K562 (cell line): ENCODE measurements at regions not wholly inside any gene's neighbourhood (a gene's known extent, or its start where the extent isn't known, plus 50 kb on each side); places are given as distances from the start of the nearest gene placed in this dataset.

ENCODE experiments used
- ATAC-seq: fragments of 200-7000 bp; cut with Tn5 transposase; 3 replicates; pipeline ENCODE4 v1.9.1; 2020; ENCODE audit warnings: moderate library complexity
- BruUV-seq: library from RNA; stranded (reverse); fragments of 400-500 nt; replicated peaks from 2 replicates; lab custom pipeline; 2021; lab: Mats Ljungman, UMichigan
- CTCF ChIA-PET: fragments of 300-600 bp; formaldehyde crosslinking; extraction: SDS; loops from one replicate; lab custom pipeline; 2021; ENCODE audit warnings: low intra/inter-chr PET ratio; lab: Yijun Ruan, JAX
- POLR2A ChIA-PET: fragments of 300-600, 350-650 bp; sonication (Branson Sonifier 250); formaldehyde crosslinking; extraction: SDS; loops from one replicate; lab custom pipeline; 2021; ENCODE audit warnings: antibody characterized with exemption, inconsistent platforms; lab: Yijun Ruan, JAX
- DNase-seq, 4 experiments: peaks; one replicate each; pipeline versions ENCODE4 v3.0.0 to v3.0.0-alpha.2; 2011 to 2018; ENCODE audit warnings: low spot score in 3 of 4, mixed read lengths in 3 of 4; ENCODE audit errors: extremely low read depth in 1 of 4
- FAIRE-seq: peaks from 2 replicates; lab custom pipeline; 2011; peaks lifted over from hg19 to GRCh38; lab: Jason Lieb, UNC
- H2AFZ ChIP-seq: 2 replicates; pipeline ENCODE4 v1.6.0; 2011; ENCODE audit warnings: low read depth, low read length, control low read depth, inconsistent platforms
- H3K27ac ChIP-seq: fragments of 200-600 bp; 3 replicates; pipeline ENCODE4 v1.8.0; 2011; ENCODE audit warnings: low read depth, mild to moderate bottlenecking, control low read depth, inconsistent platforms, low read length, moderate library complexity, mixed read lengths; ENCODE audit errors: extremely low read depth
- H3K27me3 ChIP-seq, 2 experiments: fragments of 300-600 bp in 1 of 2; 2 replicates in 1 of 2; 3 replicates in 1 of 2; pipeline versions ENCODE4 v1.6.0 to v1.8.0; 2011; ENCODE audit warnings: inconsistent platforms in 2 of 2, low read length in 2 of 2, mild to moderate bottlenecking in 1 of 2, mixed read lengths in 1 of 2, moderate library complexity in 1 of 2; ENCODE audit not compliant: control insufficient read depth in 2 of 2, insufficient read depth in 2 of 2
- H3K36me3 ChIP-seq: fragments of 300-600 bp; 3 replicates; pipeline ENCODE4 v1.8.0; 2011; ENCODE audit warnings: mild to moderate bottlenecking, low read length, inconsistent platforms; ENCODE audit not compliant: control insufficient read depth, insufficient read depth
- H3K4me1 ChIP-seq, 2 experiments: fragments of 200-600 bp in 1 of 2; replicated peaks in 1 of 2; 2 replicates in 1 of 2; 3 replicates in 1 of 2; pipeline versions ENCODE4 v1.5.1 to v1.8.0; 2011; ENCODE audit warnings: inconsistent platforms in 2 of 2, low read length in 2 of 2, mild to moderate bottlenecking in 1 of 2, mixed read lengths in 1 of 2, moderate library complexity in 1 of 2; ENCODE audit not compliant: control insufficient read depth in 2 of 2, insufficient read depth in 2 of 2
- H3K4me2 ChIP-seq: 2 replicates; pipeline ENCODE4 v1.6.1; 2011; ENCODE audit warnings: low read length, control low read depth, inconsistent platforms, mixed read lengths; ENCODE audit not compliant: insufficient read depth
- H3K4me3 ChIP-seq: fragments of 200-600 bp; sonication (generic), shearing (Covaris generic); 2 replicates; pipeline ENCODE4 v1.5.1; 2016; ENCODE audit warnings: control low read depth, inconsistent platforms
- H3K79me2 ChIP-seq: fragments of 200-600 bp; 3 replicates; pipeline ENCODE4 v1.8.0; 2011; ENCODE audit warnings: low read length, inconsistent platforms; ENCODE audit not compliant: control insufficient read depth, insufficient read depth
- H3K9ac ChIP-seq, 2 experiments: 2 replicates each; pipeline versions ENCODE4 v1.6.0 to v1.6.1; 2011; ENCODE audit warnings: low read depth in 2 of 2, low read length in 2 of 2, control low read depth in 1 of 2, inconsistent platforms in 1 of 2, mild to moderate bottlenecking in 1 of 2, mixed read lengths in 1 of 2; ENCODE audit not compliant: insufficient read depth in 1 of 2
- H3K9me1 ChIP-seq: one replicate; pipeline ENCODE4 v1.6.0; 2011; ENCODE audit warnings: inconsistent platforms, mild to moderate bottlenecking, low read length, moderate library complexity; ENCODE audit not compliant: control insufficient read depth, insufficient read depth
- H3K9me3 ChIP-seq: replicated peaks from 2 replicates; pipeline ENCODE4 v1.5.1; 2011; ENCODE audit warnings: low read depth, low read length, inconsistent platforms; ENCODE audit not compliant: control insufficient read depth, insufficient read depth
- H4K20me1 ChIP-seq: replicated peaks from 2 replicates; pipeline ENCODE4 v1.6.1; 2011; ENCODE audit warnings: low read length, inconsistent platforms, mixed read lengths; ENCODE audit not compliant: control insufficient read depth, insufficient read depth
- ELF2 ChIP-seq: fragments of 250-450 bp; sonication (Bioruptor Pico); IDR thresholded peaks from 2 replicates; pipeline ENCODE4 v1.5.0; 2021; ENCODE audit warnings: mild to moderate bottlenecking
- FIP1L1 ChIP-seq: fragments of 200-400 bp; formaldehyde crosslinking; IDR thresholded peaks from 2 replicates; pipeline ENCODE4 v1.6.1; 2018; ENCODE audit warnings: mild to moderate bottlenecking, low read depth, low read length; ENCODE audit not compliant: poor library complexity, severe bottlenecking
- MYBL2 ChIP-seq, 2 experiments: fragments of 450-650 bp in 1 of 2; sonication (generic) in 1 of 2; formaldehyde crosslinking in 1 of 2; IDR thresholded peaks; 2 replicates each; pipeline versions ENCODE4 v1.6.1 to v1.8.1; 2017 to 2022; ENCODE audit warnings: borderline replicate concordance in 1 of 2, inconsistent platforms in 1 of 2, low read depth in 1 of 2, mild to moderate bottlenecking in 1 of 2, missing genetic modification reagents in 1 of 2, moderate library complexity in 1 of 2
- NFE2 ChIP-seq: IDR thresholded peaks from 2 replicates; pipeline ENCODE4 v1.6.1; 2014; ENCODE audit warnings: antibody characterized with exemption, low read depth
- POU5F1 ChIP-seq: fragments of 150-350 bp; IDR thresholded peaks from 2 replicates; pipeline ENCODE4 v1.6.1; 2014; ENCODE audit warnings: borderline replicate concordance, low read length, low read depth, mild to moderate bottlenecking; ENCODE audit not compliant: partially characterized antibody
- RAD51 ChIP-seq: fragments of 450-650 bp; IDR thresholded peaks from 2 replicates; pipeline ENCODE4 v1.7.1; 2016; ENCODE audit warnings: low read depth, mild to moderate bottlenecking, borderline replicate concordance
- SPI1 ChIP-seq: IDR thresholded peaks from 2 replicates; pipeline ENCODE4 v1.6.1; 2011; ENCODE audit warnings: low read depth, low read length, control low read depth, borderline replicate concordance
- SREBF1 ChIP-seq: fragments of 150-350 bp; IDR thresholded peaks from 2 replicates; pipeline ENCODE4 v1.6.1; 2014; ENCODE audit warnings: antibody characterized with exemption, low read depth, low read length, borderline replicate concordance
- ZNF197 ChIP-seq: fragments of 200-800 bp; sonication (Bioruptor generic); IDR thresholded peaks from 2 replicates; pipeline ENCODE4 v1.6.1; 2016; ENCODE audit warnings: low read depth, missing genetic modification characterization, missing compliant biosample characterization
- ZNF511 ChIP-seq: sonication (generic); formaldehyde crosslinking; IDR thresholded peaks from 2 replicates; pipeline ENCODE4 v1.8.0; 2022; ENCODE audit warnings: mild to moderate bottlenecking, missing genetic modification reagents
- WGBS: fragments of 100-300 bp; shearing (Covaris generic); methylation state at CpG from one replicate; pipeline ENCODE4 v1.1.6; 2016; ENCODE audit warnings: low coverage, mixed read lengths; ENCODE audit not compliant: insufficient coverage; ENCODE audit errors: missing lambda C conversion rate; 5-methylcytosine and 5-hydroxymethylcytosine counted together
- in situ Hi-C: fragments of 300-500 bp; cut with MboI; formaldehyde crosslinking; loops from 4 replicates; pipeline ENCODE4 v1.15.0; 2018; ENCODE audit warnings: inconsistent platforms, mixed read lengths
- intact Hi-C: fragments of 100-400 bp; cut with micrococcal nuclease; formaldehyde crosslinking; loops from 2 replicates; pipeline ENCODE4 v1.14.2; 2022
- TF ChIP-seq, protein P1 (sequence below), 2 experiments: IDR thresholded peaks in 1 of 2; conservative IDR thresholded peaks in 1 of 2; 2 replicates each; pipeline ENCODE4 v1.6.1; 2016; ENCODE audit warnings: low read depth in 2 of 2, mild to moderate bottlenecking in 1 of 2, missing compliant biosample characterization in 1 of 2, missing genetic modification characterization in 1 of 2, moderate library complexity in 1 of 2
- TF ChIP-seq, protein P2 (sequence below), 2 experiments: fragments of 450-650 bp; conservative IDR thresholded peaks; 2 replicates each; pipeline ENCODE4 v1.6.1; 2017; ENCODE audit warnings: mild to moderate bottlenecking in 2 of 2, moderate library complexity in 2 of 2

- intact Hi-C loops (no loop called here), in situ Hi-C loops (no loop called here)
- Histone ChIP-seq H3K9ac (no peak overlapping the region), H3K79me2 (no peaks in the 10 kb centered on the region), H3K9me3 (no peaks in the 10 kb centered on the region), H3K9me1 (no peaks in the 10 kb centered on the region), H2AFZ (no peak overlapping the region), H3K4me2 (no peak overlapping the region), H4K20me1 (no peaks in the 10 kb centered on the region), H3K27ac (no peak overlapping the region), H3K36me3 (no peaks in the 10 kb centered on the region), H3K27me3 (no peaks in the 10 kb centered on the region), H3K4me1 (no peaks in the 10 kb centered on the region), H3K4me3 (no peak overlapping the region)
- ATAC-seq (no peak), DNase-seq (no peak), FAIRE-seq (no peak)
- ChIA-PET CTCF (interaction anchor here (0.6 kb wide), 1 partner anchor 15 kb away, joined by 3 read pairs; no protein-coding TSS in a partner anchor), POLR2A (interaction anchor here (0.6 kb wide), 1 partner anchor 27 kb away, joined by 3 read pairs; no protein-coding TSS in a partner anchor)
- TF ChIP-seq SPI1, result no peak
- TF ChIP-seq ZNF197 (CRISPR knock-in tag), result no peak
- no peak for TF ChIP-seq FIP1L1
- TF ChIP-seq NFE2, result no peak
- TF ChIP-seq, protein P1, sequence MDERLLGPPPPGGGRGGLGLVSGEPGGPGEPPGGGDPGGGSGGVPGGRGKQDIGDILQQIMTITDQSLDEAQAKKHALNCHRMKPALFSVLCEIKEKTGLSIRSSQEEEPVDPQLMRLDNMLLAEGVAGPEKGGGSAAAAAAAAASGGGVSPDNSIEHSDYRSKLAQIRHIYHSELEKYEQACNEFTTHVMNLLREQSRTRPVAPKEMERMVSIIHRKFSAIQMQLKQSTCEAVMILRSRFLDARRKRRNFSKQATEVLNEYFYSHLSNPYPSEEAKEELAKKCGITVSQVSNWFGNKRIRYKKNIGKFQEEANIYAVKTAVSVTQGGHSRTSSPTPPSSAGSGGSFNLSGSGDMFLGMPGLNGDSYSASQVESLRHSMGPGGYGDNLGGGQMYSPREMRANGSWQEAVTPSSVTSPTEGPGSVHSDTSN (CRISPR knock-in tag; IDR thresholded peaks at IDR 0.05; ENCODE audit: low read depth), result no peak
- TF ChIP-seq, protein P1 (tag; conservative IDR thresholded peaks at IDR 0.05; ENCODE audit: low read depth), result no peak
- no peak for TF ChIP-seq SREBF1
- TF ChIP-seq ZNF511, result no peak
- TF ChIP-seq ELF2 (CRISPR knock-in tag), result no peak
- no peak for TF ChIP-seq POU5F1
- TF ChIP-seq, protein P2, sequence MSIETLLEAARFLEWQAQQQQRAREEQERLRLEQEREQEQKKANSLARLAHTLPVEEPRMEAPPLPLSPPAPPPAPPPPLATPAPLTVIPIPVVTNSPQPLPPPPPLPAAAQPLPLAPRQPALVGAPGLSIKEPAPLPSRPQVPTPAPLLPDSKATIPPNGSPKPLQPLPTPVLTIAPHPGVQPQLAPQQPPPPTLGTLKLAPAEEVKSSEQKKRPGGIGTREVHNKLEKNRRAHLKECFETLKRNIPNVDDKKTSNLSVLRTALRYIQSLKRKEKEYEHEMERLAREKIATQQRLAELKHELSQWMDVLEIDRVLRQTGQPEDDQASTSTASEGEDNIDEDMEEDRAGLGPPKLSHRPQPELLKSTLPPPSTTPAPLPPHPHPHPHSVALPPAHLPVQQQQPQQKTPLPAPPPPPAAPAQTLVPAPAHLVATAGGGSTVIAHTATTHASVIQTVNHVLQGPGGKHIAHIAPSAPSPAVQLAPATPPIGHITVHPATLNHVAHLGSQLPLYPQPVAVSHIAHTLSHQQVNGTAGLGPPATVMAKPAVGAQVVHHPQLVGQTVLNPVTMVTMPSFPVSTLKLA (conservative IDR thresholded peaks at IDR 0.05), result no peak
- no peak for TF ChIP-seq MYBL2 (IDR thresholded peaks at IDR 0.05; ENCODE audit: low read depth)
- TF ChIP-seq MYBL2 (CRISPR knock-in tag; IDR thresholded peaks at IDR 0.05; ENCODE audit: borderline replicate concordance), result no peak
- no peak for TF ChIP-seq RAD51
- WGBS, result 0% methylated on average over 5 of the region's 5 CpGs
- BruUV-seq, result no TSS peak
Measured at GRCh38 chr19:31705656-31706055, 356.4 kb upstream of the TSHZ3 start.
